ENCODE measurements at regions not wholly inside any gene's neighbourhood (a gene's known extent, or its start where the extent isn't known, plus 50 kb on each side); places are given as distances from the start of the nearest gene placed in this dataset.

DNA sequence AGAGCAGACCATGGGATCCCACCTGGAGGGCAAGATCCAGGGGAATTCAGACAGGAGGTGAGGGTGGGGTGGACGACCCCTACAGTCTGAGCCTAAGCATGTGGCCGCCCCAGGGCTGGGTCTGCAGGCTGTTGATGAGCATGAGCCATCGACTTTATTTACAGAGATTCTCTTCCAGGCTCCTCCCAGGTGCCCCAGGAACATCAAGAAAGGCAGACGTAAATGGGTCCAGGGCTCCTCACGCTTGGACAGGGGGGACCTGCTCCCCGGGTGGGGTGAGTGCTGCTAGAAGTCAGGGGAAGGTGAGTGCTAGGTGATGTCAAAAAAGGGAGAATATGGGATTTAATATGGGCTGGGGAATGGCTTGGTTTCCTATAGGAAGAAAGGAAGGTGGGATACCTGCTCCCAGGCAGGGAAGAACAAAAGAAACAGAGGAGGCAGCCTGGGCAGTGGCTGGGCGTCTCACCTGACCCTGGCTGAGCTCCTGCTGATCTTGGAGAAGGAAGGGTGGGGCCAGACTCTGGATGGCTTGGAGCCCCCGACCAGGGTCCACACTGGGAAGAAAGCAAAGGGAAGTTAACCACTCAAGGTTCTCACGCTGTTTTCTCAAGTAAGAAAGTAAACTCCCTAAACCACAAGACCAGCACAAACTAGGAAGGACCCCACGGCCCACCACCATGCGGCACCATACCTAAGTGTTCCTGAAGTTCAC lies 162.1 kb upstream of the SHH start:
- 82% methylated on average over 11 of the region's 11 CpGs for WGBS
- Histone ChIP-seq H3K36me3 (no peaks in the 10 kb centered on the region), H3K4me3 (no peak overlapping the region), H3K27me3 (replicated peaks; ENCODE audit: insufficient read depth) (no peaks in the 10 kb centered on the region), H3K9me3 (no peaks in the 10 kb centered on the region), H3K4me1 (replicated peaks) (no peaks in the 10 kb centered on the region), H3K27ac (no peak overlapping the region)
- no peak for DNase-seq (ENCODE audit: low spot score)
- TF ChIP-seq POLR2AphosphoS5 (IDR thresholded peaks at IDR 0.05) (no peak), POLR2A (IDR thresholded peaks at IDR 0.05) (no peak)
- TF ChIP-seq, protein P1, sequence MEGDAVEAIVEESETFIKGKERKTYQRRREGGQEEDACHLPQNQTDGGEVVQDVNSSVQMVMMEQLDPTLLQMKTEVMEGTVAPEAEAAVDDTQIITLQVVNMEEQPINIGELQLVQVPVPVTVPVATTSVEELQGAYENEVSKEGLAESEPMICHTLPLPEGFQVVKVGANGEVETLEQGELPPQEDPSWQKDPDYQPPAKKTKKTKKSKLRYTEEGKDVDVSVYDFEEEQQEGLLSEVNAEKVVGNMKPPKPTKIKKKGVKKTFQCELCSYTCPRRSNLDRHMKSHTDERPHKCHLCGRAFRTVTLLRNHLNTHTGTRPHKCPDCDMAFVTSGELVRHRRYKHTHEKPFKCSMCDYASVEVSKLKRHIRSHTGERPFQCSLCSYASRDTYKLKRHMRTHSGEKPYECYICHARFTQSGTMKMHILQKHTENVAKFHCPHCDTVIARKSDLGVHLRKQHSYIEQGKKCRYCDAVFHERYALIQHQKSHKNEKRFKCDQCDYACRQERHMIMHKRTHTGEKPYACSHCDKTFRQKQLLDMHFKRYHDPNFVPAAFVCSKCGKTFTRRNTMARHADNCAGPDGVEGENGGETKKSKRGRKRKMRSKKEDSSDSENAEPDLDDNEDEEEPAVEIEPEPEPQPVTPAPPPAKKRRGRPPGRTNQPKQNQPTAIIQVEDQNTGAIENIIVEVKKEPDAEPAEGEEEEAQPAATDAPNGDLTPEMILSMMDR (IDR thresholded peaks at IDR 0.05), result no peak
- intact Hi-C loops (cut with DNase I), result no loop called here

DNA sequence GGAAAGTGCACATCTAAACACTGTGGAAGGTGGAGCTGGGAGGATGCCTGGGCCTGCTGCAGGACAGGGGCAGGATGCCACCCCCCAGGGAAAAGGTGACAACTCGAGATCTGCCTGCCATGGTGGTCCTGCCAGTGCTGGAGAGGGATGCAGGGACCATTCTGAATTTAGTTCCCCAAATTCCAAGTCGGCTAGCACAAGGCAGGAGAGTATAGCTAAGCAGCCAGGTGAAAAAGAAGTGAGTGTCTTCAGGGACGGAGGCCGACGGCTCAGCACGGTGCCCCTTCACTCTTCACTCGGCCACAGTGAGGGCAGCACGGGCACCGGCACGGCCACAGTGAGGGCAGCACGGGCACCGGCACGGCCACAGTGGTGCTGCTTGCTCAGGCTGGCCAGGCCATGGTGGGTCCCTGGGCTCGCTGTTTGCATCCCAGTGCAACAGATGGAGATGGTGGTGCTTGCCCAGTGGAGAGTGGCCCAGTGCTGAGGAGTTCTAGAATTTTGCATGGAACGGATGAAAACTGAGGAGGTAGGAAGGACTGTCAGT lies 161.3 kb upstream of the SHH start:
- no peaks in the 10 kb centered on the region for H3K4me1 ChIP-seq (replicated peaks)
- DNase-seq (ENCODE audit: low spot score), result no peak
- no peaks in the 10 kb centered on the region for H3K9me3 ChIP-seq
- intact Hi-C loops (cut with DNase I), result no loop called here
- TF ChIP-seq POLR2AphosphoS5 (IDR thresholded peaks at IDR 0.05) (no peak), POLR2A (IDR thresholded peaks at IDR 0.05) (no peak)
- TF ChIP-seq, protein P1 (IDR thresholded peaks at IDR 0.05), result no peak
- H3K27ac ChIP-seq, result no peak overlapping the region
- no peaks in the 10 kb centered on the region for H3K27me3 ChIP-seq (replicated peaks; ENCODE audit: insufficient read depth)
- 92% methylated on average over 15 of the region's 15 CpGs for WGBS
- no peak overlapping the region for H3K4me3 ChIP-seq
- H3K36me3 ChIP-seq, result no peaks in the 10 kb centered on the region

DNA sequence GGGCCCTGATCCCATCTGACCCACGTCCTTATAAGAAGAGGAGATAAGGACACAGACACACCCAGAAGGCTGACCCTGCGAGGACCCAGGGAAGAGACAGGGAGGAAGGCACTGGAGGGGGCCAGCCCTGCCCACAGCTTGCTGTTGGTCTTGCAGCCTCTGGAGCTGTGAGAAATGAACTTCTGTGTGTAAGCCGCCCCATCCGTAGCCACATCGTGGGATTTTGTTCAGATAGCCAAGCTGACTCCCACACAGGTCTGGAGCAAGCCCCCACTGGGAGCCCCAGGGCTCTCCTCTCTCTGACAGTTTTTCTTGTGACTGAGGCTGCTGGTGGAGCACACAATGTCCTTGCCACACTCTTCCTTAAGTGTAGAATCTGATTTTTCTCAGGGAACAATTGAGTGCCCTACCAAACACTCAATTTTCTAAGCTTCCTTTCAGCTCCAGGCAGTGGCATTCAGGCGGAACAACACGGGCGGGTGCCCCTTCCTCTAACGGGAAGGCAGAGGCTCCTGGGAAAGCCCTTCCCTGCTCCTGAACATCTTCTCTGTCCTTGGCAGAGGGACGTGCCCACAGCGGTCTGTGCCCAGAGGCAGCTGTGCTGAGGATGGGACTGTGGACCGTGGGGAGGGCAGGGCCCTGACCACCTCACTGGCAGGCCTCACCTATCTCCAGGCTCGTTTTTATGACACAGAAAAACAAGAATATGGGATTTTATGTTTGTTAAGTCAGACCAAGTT lies 160.6 kb upstream of the SHH start:
- WGBS, result 51% methylated on average over 13 of the region's 13 CpGs
- Histone ChIP-seq H3K36me3 (no peaks in the 10 kb centered on the region), H3K9me3 (no peaks in the 10 kb centered on the region), H3K27ac (no peak overlapping the region), H3K27me3 (replicated peaks; ENCODE audit: insufficient read depth) (no peaks in the 10 kb centered on the region), H3K4me3 (no peak overlapping the region), H3K4me1 (replicated peaks) (no peaks in the 10 kb centered on the region)
- intact Hi-C loops (cut with DNase I), result no loop called here
- no peak for DNase-seq (ENCODE audit: low spot score)
- TF ChIP-seq POLR2A (IDR thresholded peaks at IDR 0.05), result no peak
- TF ChIP-seq POLR2AphosphoS5 (IDR thresholded peaks at IDR 0.05), result no peak
- TF ChIP-seq, protein P1 (IDR thresholded peaks at IDR 0.05), result no peak

DNA sequence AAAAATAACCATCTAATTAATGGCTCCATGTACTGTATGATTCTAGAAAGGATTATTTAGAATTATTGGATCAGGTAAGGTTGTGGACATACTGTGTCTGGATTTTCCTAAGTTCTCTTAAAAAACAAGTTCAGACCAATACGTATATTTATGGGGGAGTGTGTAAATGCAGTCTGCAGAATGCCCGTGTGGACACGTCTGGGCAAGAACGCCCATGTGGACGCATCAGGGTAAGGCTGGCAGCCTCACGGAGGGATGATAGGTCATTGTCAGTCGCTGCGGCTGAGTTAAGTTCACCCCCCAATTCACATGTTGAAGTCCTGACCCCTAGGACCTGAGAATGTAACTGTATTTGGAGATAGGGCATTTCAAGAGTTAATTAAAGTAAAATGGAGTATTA lies 160.0 kb upstream of the SHH start:
- TF ChIP-seq POLR2A (IDR thresholded peaks at IDR 0.05) (no peak), POLR2AphosphoS5 (IDR thresholded peaks at IDR 0.05) (no peak)
- TF ChIP-seq, protein P1 (IDR thresholded peaks at IDR 0.05), result no peak
- 42% methylated on average over 8 of the region's 8 CpGs for WGBS
- no peak overlapping the region for H3K27ac ChIP-seq
- no peak for DNase-seq (ENCODE audit: low spot score)
- intact Hi-C loops (cut with DNase I), result no loop called here
- H3K9me3 ChIP-seq, result no peaks in the 10 kb centered on the region
- H3K4me3 ChIP-seq, result no peak overlapping the region
- no peaks in the 10 kb centered on the region for H3K4me1 ChIP-seq (replicated peaks)
- no peaks in the 10 kb centered on the region for H3K27me3 ChIP-seq (replicated peaks; ENCODE audit: insufficient read depth)
- no peaks in the 10 kb centered on the region for H3K36me3 ChIP-seq
